ENCODE measurements at regions not wholly inside any gene's neighbourhood (a gene's known extent, or its start where the extent isn't known, plus 50 kb on each side); places are given as distances from the start of the nearest gene placed in this dataset.

DNA sequence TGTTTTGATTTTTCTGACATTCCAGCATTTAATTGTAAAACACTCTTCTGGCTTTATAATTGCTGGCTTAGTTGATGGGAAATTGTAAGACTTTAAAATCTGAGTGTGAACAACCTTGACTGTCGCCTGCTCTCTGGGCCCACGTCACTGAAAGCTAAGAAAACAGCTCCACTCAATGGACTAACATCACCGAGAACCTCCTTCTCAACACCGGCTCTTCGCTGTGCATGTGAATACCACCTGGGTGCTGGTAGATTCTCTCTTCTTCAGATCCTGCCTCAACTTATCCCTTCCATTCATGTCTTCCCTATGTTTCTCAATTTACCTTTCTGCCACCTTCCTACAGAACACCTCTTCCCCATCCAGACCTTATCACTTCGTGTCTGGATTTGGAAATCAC is 523.1 kb upstream of the ID2 start:
- TF ChIP-seq POLR2A (IDR thresholded peaks at IDR 0.05) (no peak), CTCF (IDR thresholded peaks at IDR 0.05) (no peak)

Data from adrenal gland (tissue), 5 donors.